ENCODE measurements at regions not wholly inside any gene's neighbourhood (a gene's known extent, or its start where the extent isn't known, plus 50 kb on each side); places are given as distances from the start of the nearest gene placed in this dataset.

GRCh38 chr4:161222889-161223288, 940.9 kb downstream of the FSTL5 start:
- no peak for TF ChIP-seq CTCF (IDR thresholded peaks at IDR 0.05; ENCODE audit: low read depth, low read length, missing control alignments)

GRCh38 chr4:161208564-161208963, 955.2 kb downstream of the FSTL5 start:
- no peaks in the 10 kb centered on the region for H3K36me3 ChIP-seq (replicated peaks)
- in situ Hi-C loops (cut with HindIII; ENCODE audit: low pct_ligation_motif_present, low sequenced_read_pairs) = no loop called here
- no peak overlapping the region for H3K27ac ChIP-seq
- no peaks in the 10 kb centered on the region for H3K27me3 ChIP-seq (replicated peaks)
- no peak overlapping the region for H3K4me3 ChIP-seq (ENCODE audit: low read depth, low read length)
- no peak for TF ChIP-seq CTCF (IDR thresholded peaks at IDR 0.05; ENCODE audit: low read depth, low read length, missing control alignments)
- no peak for DNase-seq

More at GRCh38 chr4:161222889-161223288, 940.9 kb downstream of the FSTL5 start:
- DNase-seq = no peak
- in situ Hi-C loops (cut with HindIII; ENCODE audit: low pct_ligation_motif_present, low sequenced_read_pairs) = no loop called here
- Histone ChIP-seq H3K4me3 (ENCODE audit: low read depth, low read length) (no peak overlapping the region), H3K36me3 (replicated peaks) (no peaks in the 10 kb centered on the region), H3K27me3 (replicated peaks) (no peaks in the 10 kb centered on the region), H3K27ac (no peak overlapping the region)

- no peak for DNase-seq
- H3K36me3 ChIP-seq (replicated peaks) = no peaks in the 10 kb centered on the region
- TF ChIP-seq CTCF (IDR thresholded peaks at IDR 0.05; ENCODE audit: low read depth, low read length, missing control alignments) = no peak
- H3K27ac ChIP-seq = no peak overlapping the region
- in situ Hi-C loops (cut with HindIII; ENCODE audit: low pct_ligation_motif_present, low sequenced_read_pairs) = no loop called here
- no peaks in the 10 kb centered on the region for H3K27me3 ChIP-seq (replicated peaks)
- H3K4me3 ChIP-seq (ENCODE audit: low read depth, low read length) = no peak overlapping the region
Measured at GRCh38 chr4:161206528-161207080, 957.2 kb downstream of the FSTL5 start.

GRCh38 chr4:161203865-161204264, 959.9 kb downstream of the FSTL5 start:
- no peaks in the 10 kb centered on the region for H3K27me3 ChIP-seq (replicated peaks)
- no peak for TF ChIP-seq CTCF (IDR thresholded peaks at IDR 0.05; ENCODE audit: low read depth, low read length, missing control alignments)
- no peak for DNase-seq
- in situ Hi-C loops (cut with HindIII; ENCODE audit: low pct_ligation_motif_present, low sequenced_read_pairs) = no loop called here
- H3K4me3 ChIP-seq (ENCODE audit: low read depth, low read length) = no peak overlapping the region
- no peaks in the 10 kb centered on the region for H3K36me3 ChIP-seq (replicated peaks)
- H3K27ac ChIP-seq = no peak overlapping the region

- no peak overlapping the region for H3K4me3 ChIP-seq (ENCODE audit: low read depth, low read length)
- no peaks in the 10 kb centered on the region for H3K27me3 ChIP-seq (replicated peaks)
- no peak overlapping the region for H3K27ac ChIP-seq
- in situ Hi-C loops (cut with HindIII; ENCODE audit: low pct_ligation_motif_present, low sequenced_read_pairs) = no loop called here
- DNase-seq = no peak
- H3K36me3 ChIP-seq (replicated peaks) = no peaks in the 10 kb centered on the region
- no peak for TF ChIP-seq CTCF (IDR thresholded peaks at IDR 0.05; ENCODE audit: low read depth, low read length, missing control alignments)
Measured at GRCh38 chr4:161197912-161198311, 965.9 kb downstream of the FSTL5 start.

GRCh38 chr4:161197474-161197873, 966.3 kb downstream of the FSTL5 start:
- Histone ChIP-seq H3K27me3 (replicated peaks) (no peaks in the 10 kb centered on the region), H3K36me3 (replicated peaks) (no peaks in the 10 kb centered on the region), H3K4me3 (ENCODE audit: low read depth, low read length) (no peak overlapping the region), H3K27ac (no peak overlapping the region)
- no peak for DNase-seq
- in situ Hi-C loops (cut with HindIII; ENCODE audit: low pct_ligation_motif_present, low sequenced_read_pairs) = no loop called here
- no peak for TF ChIP-seq CTCF (IDR thresholded peaks at IDR 0.05; ENCODE audit: low read depth, low read length, missing control alignments)

All from brain microvascular endothelial cell (primary cell).